Stimulated activated CD8-positive, alpha-beta memory T cell treated with anti-CD3 and anti-CD28 coated beads, Interleukin-15, amount 100 ng/mL, for 1 hour (primary cell): ENCODE measurements at regions not wholly inside any gene's neighbourhood (a gene's known extent, or its start where the extent isn't known, plus 50 kb on each side); places are given as distances from the start of the nearest gene placed in this dataset.

Source experiments
- DNase-seq: peaks from one replicate; pipeline ENCODE4 v3.0.0-alpha.2; 2020; ENCODE audit warnings: low read depth

GRCh38 chr2:225971433-225971832 lies 571.9 kb downstream of the NYAP2 start:
- no peak for DNase-seq

DNA sequence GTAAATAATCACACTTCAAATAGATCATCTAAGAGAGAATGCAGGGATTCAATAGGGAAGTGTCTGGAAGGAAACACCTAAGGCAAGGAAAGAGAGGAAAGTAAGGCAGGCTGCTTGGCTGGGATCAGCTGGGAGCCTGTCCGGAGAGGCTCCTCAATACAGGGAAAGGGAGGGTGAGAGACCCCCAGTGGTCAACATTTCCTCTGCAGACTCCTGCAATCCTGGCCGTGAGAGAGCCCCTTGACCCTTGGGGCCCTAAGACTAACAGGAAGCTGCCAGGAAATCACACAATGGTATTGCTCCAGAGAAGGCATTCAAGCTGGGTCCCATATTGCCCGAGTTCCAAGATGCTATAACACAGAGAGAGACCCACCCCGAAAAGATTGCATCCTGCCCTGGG lies 549.4 kb downstream of the NYAP2 start:
- DNase-seq, result no peak

DNA sequence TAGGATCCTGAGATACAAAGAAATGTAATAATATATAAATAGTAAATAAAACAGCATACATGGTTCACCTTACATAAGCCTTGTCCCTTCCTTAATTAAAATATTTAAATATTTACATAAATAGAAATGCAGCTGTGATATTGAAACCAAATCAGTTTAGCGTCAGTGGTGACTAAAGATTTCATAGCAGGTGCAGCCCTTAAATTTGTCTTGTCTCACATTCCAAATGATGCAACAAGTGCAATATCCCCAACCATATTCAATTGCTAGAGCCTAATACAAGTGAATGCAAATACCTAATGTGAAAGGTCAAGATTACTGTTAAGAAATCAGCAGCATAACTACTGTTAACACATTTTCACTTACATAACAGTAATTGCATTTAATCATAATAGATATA lies 539.5 kb downstream of the NYAP2 start:
- DNase-seq, result no peak

- DNase-seq, result no peak
These were observed 538.2 kb downstream of the NYAP2 start for GRCh38 chr2:225937625-225938187.

DNA sequence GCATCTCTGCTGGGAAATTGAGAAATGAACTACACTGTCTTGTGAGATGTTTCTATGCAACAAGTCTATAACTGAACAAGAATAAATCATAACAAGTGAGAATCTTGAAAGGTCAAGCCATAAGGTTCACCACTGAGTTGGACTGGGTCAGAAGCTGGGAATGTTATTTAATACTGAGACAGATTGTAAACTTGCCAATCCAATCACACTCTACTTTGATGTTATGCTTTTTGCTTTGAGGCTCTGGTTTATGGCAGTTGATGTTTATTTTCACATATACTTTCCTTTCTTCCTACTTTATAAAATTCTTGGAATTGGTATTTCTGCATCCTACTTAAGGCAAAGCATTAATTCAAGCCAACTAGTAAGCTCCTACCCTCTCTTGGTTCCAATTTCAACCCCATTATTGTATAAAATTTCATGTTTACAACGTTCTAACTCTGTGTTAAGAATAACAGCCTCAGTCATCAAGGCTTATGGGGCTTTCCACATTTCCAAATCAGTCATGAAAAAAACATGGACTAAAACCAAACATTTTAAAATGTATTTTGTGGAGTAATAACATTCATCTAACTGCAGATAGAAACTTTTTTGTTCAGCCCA lies 533.4 kb downstream of the NYAP2 start:
- DNase-seq, result no peak

GRCh38 chr2:225930687-225931086 lies 531.2 kb downstream of the NYAP2 start:
- no peak for DNase-seq

- DNase-seq, result no peak
These were observed 521.2 kb downstream of the NYAP2 start for GRCh38 chr2:225920621-225921220.

- DNase-seq, result no peak
These were observed 517.2 kb downstream of the NYAP2 start for GRCh38 chr2:225916692-225917091.

DNA sequence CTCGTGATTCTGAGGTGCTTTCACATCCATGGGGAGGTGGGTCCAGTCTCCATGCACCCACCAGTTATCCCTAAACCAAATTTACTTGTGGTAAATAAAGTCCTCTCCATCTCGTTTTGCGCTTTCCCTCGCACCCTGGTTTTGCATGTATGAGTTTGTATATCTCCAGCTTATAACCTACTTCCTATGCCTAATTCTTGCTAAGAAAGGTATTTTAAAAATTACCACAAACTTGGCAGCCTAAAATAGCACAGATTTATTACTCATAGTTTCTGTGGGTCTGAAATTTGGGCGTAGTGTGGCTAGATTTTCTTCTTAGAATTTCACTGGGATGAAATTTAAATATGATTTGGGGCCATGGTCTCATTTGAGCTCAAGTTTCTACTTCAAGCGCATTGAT lies 511.5 kb downstream of the NYAP2 start:
- no peak for DNase-seq

DNA sequence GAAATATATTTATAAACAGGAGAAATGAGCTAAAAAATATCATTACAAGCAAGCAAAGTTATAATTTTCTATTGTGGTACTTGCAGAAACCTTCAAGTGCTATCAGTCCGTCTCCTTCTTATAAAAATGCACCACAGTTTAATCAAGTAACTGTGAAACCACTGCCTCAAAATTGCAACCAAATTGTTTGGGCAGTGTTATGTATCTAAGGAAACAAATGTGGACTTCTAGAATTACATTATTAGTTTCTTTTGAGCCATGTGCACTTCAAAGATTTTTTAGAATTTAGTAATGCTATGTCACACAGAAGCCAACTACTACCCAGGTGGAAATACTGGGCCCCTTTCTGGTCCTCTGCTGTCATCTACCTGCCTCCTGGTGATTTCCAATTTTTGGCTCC lies 495.6 kb downstream of the NYAP2 start:
- DNase-seq, result no peak

- DNase-seq, result no peak
These were observed 494.9 kb downstream of the NYAP2 start for GRCh38 chr2:225894236-225894980.

DNA sequence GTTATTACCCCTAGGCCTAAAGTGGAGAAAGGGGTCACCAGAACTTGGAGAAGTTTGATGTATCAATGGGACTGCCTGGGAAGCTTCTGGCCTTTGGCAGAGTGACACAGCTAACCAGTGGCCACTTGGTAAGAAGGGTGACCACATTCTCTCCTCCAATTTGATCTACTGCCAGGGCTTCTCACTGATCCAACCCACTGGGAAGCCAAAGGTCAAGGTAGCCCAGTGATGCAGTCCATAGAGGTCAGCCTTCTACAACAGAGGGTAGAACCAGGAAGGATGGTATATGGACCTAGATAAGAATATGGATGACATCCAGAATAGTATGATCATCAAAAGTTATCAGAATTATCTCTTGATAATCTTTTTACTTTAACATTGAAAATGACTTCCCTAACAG lies 493.6 kb downstream of the NYAP2 start:
- no peak for DNase-seq

- no peak for DNase-seq
These were observed 492.3 kb downstream of the NYAP2 start for GRCh38 chr2:225891771-225892170.

GRCh38 chr2:225891013-225891412 lies 491.5 kb downstream of the NYAP2 start:
- DNase-seq, result no peak

- no peak for DNase-seq
These were observed 489.9 kb downstream of the NYAP2 start for GRCh38 chr2:225889452-225889851.

DNA sequence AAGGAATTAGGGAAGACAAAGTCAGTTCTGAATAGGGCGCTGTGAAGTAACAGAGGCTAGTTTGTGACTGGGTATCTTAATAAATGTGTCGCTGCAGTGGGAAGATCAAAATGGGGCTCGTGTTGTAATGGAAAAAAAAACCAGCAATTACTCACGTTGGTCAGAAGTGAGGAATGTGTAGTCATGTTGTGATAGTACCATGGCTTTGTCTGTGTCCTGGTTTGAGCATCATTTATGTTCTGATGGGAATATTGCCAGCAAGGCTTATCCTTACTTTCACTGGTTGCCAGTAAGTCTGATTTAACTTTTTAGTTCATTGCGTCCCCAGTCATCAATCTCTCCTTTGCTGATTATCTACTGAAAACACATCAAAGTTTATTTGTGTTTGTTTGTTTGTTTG lies 467.6 kb downstream of the NYAP2 start:
- DNase-seq, result no peak

GRCh38 chr2:225865468-225865867 lies 466.0 kb downstream of the NYAP2 start:
- no peak for DNase-seq

DNA sequence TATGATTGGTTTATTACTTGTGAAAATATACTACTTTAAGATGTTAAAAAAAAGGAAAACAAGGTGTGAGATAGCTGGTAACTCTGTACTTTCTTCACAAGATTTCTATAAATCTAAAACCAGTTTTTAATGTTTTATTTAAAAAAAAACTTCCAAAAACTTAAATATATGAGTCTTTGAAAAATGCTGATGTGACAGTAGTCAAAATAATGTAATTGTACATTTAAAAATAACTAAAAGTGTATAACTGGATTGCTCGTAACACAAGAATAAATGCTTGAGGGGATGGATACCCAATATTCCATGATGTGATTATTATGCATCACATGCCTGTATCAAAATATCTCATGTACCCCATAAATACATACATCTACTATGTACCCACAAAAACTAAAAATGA lies 464.9 kb downstream of the NYAP2 start:
- DNase-seq, result no peak

- DNase-seq, result no peak
These were observed 443.4 kb downstream of the NYAP2 start for GRCh38 chr2:225842939-225843338.

DNA sequence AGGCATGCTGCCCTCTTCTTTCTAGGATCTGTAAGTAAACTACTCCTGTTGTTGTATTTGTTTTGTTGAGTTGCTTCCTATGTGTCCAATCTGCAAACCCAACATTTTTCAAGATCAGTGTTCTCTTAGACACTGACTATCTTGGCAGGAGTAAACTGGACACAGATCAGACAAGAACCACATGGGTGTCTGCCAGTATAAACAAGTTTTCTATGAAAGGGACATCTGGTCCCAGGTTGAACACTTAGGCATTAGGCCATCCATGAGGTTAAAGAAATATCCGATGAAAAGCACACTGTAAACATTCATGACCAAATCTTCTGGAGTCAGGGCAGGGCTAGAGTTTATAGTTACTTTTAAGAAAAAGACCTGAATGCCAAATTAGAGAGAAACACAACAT lies 441.8 kb downstream of the NYAP2 start:
- no peak for DNase-seq

DNA sequence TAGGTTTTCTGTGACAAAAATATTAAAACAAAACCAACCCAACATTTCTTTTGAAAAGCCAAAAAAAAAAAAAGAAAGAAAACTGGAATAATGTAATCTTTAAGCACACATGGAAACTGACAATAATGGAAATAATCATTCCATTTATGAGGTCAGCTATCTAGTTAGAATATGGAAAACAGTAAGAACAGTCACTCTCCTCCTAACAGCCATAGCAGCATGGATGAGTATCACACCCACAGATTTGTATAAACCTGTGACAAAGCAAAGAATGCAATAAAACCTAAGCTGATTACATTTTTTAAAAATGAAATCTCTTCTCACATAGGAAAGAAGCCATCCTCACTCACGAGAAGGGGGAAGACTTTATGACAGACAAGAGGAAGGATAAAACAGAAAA lies 437.8 kb downstream of the NYAP2 start:
- DNase-seq, result no peak

DNA sequence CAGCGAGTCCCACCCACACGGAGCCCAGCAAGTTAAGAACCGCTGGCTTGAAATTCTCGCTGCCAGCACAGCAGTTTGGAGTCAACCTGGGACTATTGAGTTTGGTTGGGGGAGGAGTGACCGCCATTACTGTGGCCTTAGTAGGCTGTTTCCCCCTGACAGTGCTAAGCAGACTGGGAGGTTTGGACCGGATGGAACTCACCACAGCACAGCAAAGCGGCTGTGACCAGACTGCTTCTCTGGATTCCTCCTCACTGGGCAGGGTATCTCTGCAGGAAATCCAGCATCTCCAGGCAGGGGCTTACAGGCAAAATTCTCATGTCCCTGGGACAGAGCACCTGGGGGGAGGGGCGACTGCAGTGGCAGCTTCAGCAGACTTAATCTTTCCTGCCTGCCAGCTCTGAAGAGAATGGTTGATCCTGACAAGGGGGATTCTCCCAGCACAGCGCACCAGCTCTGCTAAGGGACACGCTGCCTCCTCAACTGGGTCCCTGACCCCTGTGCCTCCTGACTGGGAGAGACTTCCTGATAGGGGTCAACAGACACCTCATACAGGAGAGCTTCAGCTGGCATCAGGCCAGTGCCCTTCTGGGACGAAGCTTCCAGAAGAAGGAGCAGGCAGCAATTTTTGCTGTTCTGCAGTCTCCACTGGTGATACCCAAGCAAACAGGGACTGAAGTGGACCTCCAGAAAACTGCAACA lies 425.4 kb downstream of the NYAP2 start:
- no peak for DNase-seq

- DNase-seq, result no peak
These were observed 421.8 kb downstream of the NYAP2 start for GRCh38 chr2:225821351-225821750.
